Fibroblast of pulmonary artery (primary cell): ENCODE measurements at regions not wholly inside any gene's neighbourhood (a gene's known extent, or its start where the extent isn't known, plus 50 kb on each side); places are given as distances from the start of the nearest gene placed in this dataset.
"Not testable (repeated sequence)": the region's sequence is repeated elsewhere in the genome, so short reads cannot be mapped to it uniquely, and the experiment has no call there.

Source experiments
- DNase-seq: peaks from one replicate; pipeline ENCODE4 v3.0.0-alpha.2; 2010; ENCODE audit warnings: low read depth
- H3K4me3 ChIP-seq: replicated peaks from 2 replicates; pipeline ENCODE4 v1.5.1; 2011; ENCODE audit warnings: low read depth, mild to moderate bottlenecking, control low read depth, low read length, moderate library complexity
- TF ChIP-seq, protein P1 (sequence below): IDR thresholded peaks from 2 replicates; pipeline ENCODE4 v1.5.1; 2011; ENCODE audit warnings: mild to moderate bottlenecking, control low read depth, low read length, inconsistent platforms; ENCODE audit errors: missing control alignments

DNA sequence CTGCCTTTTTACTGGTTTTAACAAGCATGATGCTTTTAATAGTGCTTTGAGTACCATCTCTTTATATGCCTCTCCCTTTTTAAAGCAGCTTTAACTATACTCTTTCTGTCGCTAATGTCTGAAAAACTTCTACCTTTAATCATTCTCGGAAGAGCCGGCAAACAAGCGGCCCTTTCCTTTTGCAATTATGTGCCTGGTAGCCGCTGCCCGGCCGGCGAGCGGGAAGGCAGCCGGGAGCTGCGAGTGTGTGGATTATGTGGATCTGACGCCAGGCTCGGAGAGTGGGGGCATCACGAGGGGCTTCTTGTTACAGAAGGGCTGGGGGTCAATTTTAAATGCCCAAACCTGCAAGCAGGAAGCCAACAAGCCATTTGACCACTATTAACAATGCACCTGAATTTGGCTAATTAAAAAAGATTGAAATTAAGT lies 120.9 kb downstream of the BUB3 start:
- DNase-seq = no peak
- no peak overlapping the region for H3K4me3 ChIP-seq
- TF ChIP-seq, protein P1, sequence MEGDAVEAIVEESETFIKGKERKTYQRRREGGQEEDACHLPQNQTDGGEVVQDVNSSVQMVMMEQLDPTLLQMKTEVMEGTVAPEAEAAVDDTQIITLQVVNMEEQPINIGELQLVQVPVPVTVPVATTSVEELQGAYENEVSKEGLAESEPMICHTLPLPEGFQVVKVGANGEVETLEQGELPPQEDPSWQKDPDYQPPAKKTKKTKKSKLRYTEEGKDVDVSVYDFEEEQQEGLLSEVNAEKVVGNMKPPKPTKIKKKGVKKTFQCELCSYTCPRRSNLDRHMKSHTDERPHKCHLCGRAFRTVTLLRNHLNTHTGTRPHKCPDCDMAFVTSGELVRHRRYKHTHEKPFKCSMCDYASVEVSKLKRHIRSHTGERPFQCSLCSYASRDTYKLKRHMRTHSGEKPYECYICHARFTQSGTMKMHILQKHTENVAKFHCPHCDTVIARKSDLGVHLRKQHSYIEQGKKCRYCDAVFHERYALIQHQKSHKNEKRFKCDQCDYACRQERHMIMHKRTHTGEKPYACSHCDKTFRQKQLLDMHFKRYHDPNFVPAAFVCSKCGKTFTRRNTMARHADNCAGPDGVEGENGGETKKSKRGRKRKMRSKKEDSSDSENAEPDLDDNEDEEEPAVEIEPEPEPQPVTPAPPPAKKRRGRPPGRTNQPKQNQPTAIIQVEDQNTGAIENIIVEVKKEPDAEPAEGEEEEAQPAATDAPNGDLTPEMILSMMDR = no peak

DNA sequence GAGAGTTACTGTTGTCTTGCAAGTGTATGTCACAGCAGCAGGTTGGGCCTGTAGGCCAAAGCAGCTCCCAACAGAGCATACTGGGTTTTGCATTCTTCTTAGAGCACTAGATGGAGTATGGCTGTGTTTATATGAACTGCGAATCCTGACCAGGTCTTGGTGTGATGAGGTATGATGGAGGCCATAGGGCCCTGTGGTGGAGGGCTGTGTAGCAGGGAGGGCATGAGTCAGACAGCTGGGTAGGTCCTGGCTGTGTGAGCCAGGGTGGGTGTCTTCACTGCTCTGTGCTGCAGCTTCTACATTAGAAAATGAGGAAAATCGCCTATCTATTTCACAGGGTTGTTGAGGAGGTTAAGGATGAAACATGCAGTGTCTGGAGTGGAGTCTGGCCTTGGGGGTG lies 124.2 kb downstream of the BUB3 start:
- TF ChIP-seq, protein P1 = no peak
- no peak for DNase-seq
- H3K4me3 ChIP-seq = no peak overlapping the region

DNA sequence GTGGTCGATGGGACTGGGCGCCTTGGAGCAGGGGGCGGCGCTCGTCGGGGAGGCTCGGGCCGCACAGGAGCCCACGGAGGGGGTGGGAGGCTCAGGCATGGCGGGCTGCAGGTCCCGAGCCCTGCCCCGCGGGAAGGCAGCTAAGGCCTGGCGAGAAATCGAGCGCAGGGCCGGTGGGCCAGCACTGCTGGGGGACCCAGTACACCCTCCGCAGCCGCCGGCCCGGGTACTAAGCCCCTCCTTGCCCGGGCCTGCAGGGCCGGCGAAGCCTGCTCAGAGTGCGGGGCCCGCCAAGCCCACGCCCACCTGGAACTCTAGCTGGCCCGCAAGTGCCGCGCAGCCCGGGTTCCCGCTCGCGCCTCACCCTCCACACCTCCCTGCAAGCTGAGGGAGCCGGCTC lies 129.2 kb downstream of the BUB3 start:
- H3K4me3 ChIP-seq, DNase-seq: not testable (repeated sequence)

DNA sequence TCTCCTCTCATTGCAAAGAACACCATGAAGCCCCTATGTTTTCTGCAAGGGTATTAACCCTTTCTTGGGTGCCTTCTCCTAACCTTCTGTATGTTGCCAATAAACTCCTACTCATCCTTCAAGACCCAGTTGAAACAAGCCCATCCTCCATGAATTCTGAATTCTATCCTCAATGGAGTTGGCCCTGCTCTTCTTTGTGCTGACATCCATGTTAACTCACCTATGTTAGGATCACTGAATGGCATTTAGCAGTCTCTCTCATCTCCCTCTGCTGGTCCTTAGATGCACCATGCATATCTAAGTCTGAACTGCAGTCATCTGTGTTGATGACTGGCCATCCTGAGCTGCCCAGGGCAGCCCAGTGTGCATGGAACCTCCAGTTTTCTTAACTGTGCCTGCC lies 129.8 kb downstream of the BUB3 start:
- no peak for DNase-seq

DNA sequence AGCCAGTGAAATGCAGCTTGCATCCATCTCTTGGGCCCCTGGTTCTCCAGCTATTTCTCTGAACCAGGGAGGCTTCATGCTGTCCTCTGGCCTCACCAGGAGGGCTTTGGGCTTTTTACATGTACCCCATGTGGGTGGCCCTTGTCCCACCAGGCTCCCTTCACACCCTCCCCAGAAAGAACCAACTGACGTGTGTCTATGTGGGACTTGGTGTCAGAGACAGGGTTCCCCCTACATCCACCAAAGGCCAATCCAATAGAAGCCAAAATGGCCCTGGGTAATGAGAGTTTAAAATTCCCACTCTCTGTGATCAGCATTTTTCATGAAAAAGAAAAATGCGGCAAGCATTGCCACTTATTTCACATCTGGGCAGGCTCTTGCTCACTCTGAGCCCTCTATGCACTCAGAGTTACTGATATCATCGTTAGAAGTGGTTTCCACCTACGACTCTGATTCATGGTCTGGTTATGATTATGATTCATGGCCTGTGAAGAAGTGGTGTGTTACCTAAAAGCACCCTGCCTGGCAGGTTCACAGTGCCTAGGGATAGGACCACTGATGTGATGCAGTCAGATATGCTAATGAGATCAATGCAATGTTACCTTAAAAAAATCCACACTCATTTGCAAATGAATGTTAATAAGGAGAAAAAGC lies 133.5 kb downstream of the BUB3 start:
- peak; percentile 11 for DNase-seq
- TF ChIP-seq, protein P1 = no peak
- no peak overlapping the region for H3K4me3 ChIP-seq

More for the DNA sequence above, 129.8 kb downstream of the BUB3 start:
- no peak overlapping the region for H3K4me3 ChIP-seq
- TF ChIP-seq, protein P1 = no peak

DNA sequence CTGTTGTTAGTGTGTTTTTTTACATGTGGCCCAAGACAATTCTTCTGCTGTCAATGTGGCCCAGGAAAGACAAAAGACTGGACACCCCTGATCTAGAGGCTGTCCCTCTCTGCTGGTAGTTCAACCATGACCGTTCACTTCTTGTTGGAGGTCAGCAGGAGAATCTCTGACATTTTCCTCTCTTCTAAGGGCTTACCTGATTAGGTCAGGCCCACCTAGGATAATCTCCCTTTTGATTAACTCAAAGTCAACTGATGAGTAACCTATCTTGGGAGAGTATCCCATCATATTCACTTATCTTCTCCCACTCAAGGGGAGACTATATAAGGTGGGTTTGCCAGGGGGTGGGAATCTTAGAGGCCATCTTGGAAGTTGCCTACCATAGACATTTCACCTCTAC lies 135.2 kb downstream of the BUB3 start:
- TF ChIP-seq, protein P1 = no peak
- DNase-seq = no peak
- H3K4me3 ChIP-seq = no peak overlapping the region

DNA sequence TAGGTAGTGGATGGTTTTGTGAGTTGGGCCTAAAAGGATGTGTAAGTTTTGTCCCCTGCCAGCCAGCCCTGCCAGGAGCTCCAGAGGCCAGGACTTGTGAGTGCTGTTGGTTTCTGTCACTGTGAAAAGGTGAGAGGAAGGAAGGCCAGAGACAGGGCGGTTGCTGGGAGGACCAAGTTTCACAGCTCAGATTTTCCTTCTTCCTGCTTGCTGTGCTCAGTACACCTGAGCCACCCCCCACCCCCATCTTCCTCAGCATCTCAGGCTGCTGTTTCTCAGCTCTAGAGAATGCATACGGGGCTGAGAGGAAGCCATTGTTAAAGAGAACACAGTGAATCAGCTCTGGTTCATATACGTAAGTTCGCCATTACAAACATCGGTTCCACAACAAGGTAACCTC lies 139.9 kb downstream of the BUB3 start:
- DNase-seq = no peak
- TF ChIP-seq, protein P1 = no peak
- no peak overlapping the region for H3K4me3 ChIP-seq

DNA sequence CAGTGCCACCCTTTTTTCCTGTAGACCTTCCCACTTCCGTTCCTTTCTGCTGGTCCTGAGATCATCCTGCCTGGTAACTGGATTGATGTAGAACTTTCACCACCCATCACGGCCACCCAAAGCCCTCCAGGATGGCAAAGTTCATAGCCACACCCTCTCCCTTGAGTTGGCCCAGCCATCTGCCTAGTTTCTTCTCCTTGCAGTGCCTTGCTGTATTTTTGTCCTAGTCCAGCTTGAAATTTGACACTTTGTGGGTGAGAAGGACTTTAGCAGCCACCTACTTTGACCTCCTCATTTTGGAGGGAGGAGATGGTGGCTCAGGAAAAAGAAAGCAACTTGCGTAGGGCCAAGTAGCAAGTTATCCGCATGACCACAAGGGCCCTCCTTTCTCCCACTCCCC lies 140.7 kb downstream of the BUB3 start:
- TF ChIP-seq, protein P1 = no peak
- no peak overlapping the region for H3K4me3 ChIP-seq
- DNase-seq = no peak
